ENCODE measurements at regions not wholly inside any gene's neighbourhood (a gene's known extent, or its start where the extent isn't known, plus 50 kb on each side); places are given as distances from the start of the nearest gene placed in this dataset.

GRCh38 chr4:130368668-130369067 lies 1272.7 kb downstream of the C4orf33 start:
- DNase-seq, result no peak

GRCh38 chr4:130393231-130393630 lies 1297.3 kb downstream of the C4orf33 start:
- DNase-seq, result no peak

GRCh38 chr4:130393642-130394041 lies 1297.7 kb downstream of the C4orf33 start:
- DNase-seq, result no peak

- DNase-seq, result no peak
Measured at GRCh38 chr4:130395871-130396270, 1299.9 kb downstream of the C4orf33 start.

GRCh38 chr4:130403221-130403620 lies 1307.3 kb downstream of the C4orf33 start:
- DNase-seq, result no peak

- no peak for DNase-seq
Measured at GRCh38 chr4:130416228-130416627, 1320.3 kb downstream of the C4orf33 start.

- no peak for DNase-seq
Measured at GRCh38 chr4:130419211-130419975, 1323.4 kb downstream of the C4orf33 start.

- DNase-seq, result no peak
Measured at GRCh38 chr4:130422261-130422660, 1326.3 kb downstream of the C4orf33 start.

GRCh38 chr4:130424211-130424610 lies 1328.3 kb downstream of the C4orf33 start:
- no peak for DNase-seq

- DNase-seq, result no peak
Measured at GRCh38 chr4:130432289-130432688, 1336.3 kb downstream of the C4orf33 start.

GRCh38 chr4:130449741-130450140 lies 1353.8 kb downstream of the C4orf33 start:
- no peak for DNase-seq

GRCh38 chr4:130468340-130468739 lies 1372.4 kb downstream of the C4orf33 start:
- no peak for DNase-seq

GRCh38 chr4:130478406-130478805 lies 1382.5 kb downstream of the C4orf33 start:
- no peak for DNase-seq

- no peak for DNase-seq
Measured at GRCh38 chr4:130479020-130479419, 1383.1 kb downstream of the C4orf33 start.

- DNase-seq, result no peak
Measured at GRCh38 chr4:130479674-130480073, 1383.7 kb downstream of the C4orf33 start.

GRCh38 chr4:130484826-130485225 lies 1388.9 kb downstream of the C4orf33 start:
- no peak for DNase-seq

GRCh38 chr4:130485371-130485770 lies 1389.4 kb downstream of the C4orf33 start:
- DNase-seq, result no peak

GRCh38 chr4:130486186-130486585 lies 1390.2 kb downstream of the C4orf33 start:
- DNase-seq, result no peak

- DNase-seq, result no peak
Measured at GRCh38 chr4:130486841-130487240, 1390.9 kb downstream of the C4orf33 start.

GRCh38 chr4:130510661-130511060 lies 1414.7 kb downstream of the C4orf33 start:
- DNase-seq, result no peak

- no peak for DNase-seq
Measured at GRCh38 chr4:130511776-130512175, 1415.8 kb downstream of the C4orf33 start.

- no peak for DNase-seq
Measured at GRCh38 chr4:130524057-130524456, 1428.1 kb downstream of the C4orf33 start.

GRCh38 chr4:130530505-130530904 lies 1434.6 kb downstream of the C4orf33 start:
- no peak for DNase-seq

- no peak for DNase-seq
Measured at GRCh38 chr4:130534651-130535050, 1438.7 kb downstream of the C4orf33 start.

GRCh38 chr4:130542953-130543352 lies 1447.0 kb downstream of the C4orf33 start:
- DNase-seq, result no peak
